Stomach (tissue), 4 donors: ENCODE measurements at regions not wholly inside any gene's neighbourhood (a gene's known extent, or its start where the extent isn't known, plus 50 kb on each side); places are given as distances from the start of the nearest gene placed in this dataset.

ENCODE experiments used
- EP300 ChIP-seq: sonication (generic); formaldehyde crosslinking; IDR thresholded peaks from one replicate; pipeline ENCODE4 v1.6.1; 2017; ENCODE audit warnings: antibody characterized with exemption
- POLR2A ChIP-seq, 4 donors: fragments of 450-650 bp; IDR thresholded peaks; one replicate each; pipeline ENCODE4 v1.6.1; 2016; ENCODE audit warnings: antibody characterized with exemption in 4 of 4, control low read depth in 2 of 4, mild to moderate bottlenecking in 1 of 4, moderate library complexity in 1 of 4
- POLR2AphosphoS5 ChIP-seq, 3 donors: sonication (generic); formaldehyde crosslinking; IDR thresholded peaks; one replicate each; pipeline ENCODE4 v1.6.1; 2016; ENCODE audit warnings: antibody characterized with exemption in 3 of 3
- TF ChIP-seq, protein P1 (sequence below), 7 experiments: fragments of 450-650 bp in 4 of 7; fragments of 200-600 bp in 3 of 7; sonication (generic) in 3 of 7; IDR thresholded peaks; one replicate each; pipeline ENCODE4 v1.5.1; 2016 to 2019; ENCODE audit warnings: antibody characterized with exemption in 7 of 7, control low read depth in 2 of 7, mild to moderate bottlenecking in 1 of 7

DNA sequence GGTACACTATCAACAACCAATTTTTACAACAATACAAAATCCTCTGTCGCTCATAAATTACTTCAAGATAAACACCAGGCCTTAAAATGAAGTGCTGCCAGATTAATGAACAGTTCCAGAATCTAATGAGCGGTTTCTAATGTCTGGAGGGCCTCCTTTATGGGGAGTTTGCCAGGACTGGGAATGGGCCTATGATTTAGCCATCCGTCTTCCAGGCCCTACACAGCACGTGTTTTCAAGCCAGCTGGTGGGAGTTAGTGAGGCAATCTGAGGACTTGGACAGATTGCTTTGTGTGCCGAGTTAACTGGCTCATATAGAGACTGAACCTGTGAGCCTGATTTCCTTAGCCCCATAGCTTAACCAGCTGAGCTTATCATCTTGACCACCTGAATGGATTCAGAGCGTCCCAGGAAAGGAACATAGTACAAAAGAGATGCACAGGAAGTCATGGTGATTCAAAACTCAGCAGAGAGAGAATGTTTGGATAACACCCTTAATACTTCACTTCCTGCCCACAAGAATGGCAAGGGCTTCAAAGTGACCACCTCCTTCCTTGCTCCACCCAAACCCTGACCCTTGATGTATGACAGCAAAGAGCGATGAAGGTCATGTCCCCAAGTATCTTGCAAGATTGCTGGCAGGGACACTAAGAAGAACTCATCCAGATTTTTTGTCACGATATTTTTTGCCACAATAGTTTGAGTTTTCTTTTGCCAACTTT is 143.5 kb downstream of the SLC30A10 start:
- TF ChIP-seq, protein P1, sequence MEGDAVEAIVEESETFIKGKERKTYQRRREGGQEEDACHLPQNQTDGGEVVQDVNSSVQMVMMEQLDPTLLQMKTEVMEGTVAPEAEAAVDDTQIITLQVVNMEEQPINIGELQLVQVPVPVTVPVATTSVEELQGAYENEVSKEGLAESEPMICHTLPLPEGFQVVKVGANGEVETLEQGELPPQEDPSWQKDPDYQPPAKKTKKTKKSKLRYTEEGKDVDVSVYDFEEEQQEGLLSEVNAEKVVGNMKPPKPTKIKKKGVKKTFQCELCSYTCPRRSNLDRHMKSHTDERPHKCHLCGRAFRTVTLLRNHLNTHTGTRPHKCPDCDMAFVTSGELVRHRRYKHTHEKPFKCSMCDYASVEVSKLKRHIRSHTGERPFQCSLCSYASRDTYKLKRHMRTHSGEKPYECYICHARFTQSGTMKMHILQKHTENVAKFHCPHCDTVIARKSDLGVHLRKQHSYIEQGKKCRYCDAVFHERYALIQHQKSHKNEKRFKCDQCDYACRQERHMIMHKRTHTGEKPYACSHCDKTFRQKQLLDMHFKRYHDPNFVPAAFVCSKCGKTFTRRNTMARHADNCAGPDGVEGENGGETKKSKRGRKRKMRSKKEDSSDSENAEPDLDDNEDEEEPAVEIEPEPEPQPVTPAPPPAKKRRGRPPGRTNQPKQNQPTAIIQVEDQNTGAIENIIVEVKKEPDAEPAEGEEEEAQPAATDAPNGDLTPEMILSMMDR (IDR thresholded peaks at IDR 0.05), result no peak
- TF ChIP-seq POLR2AphosphoS5 (IDR thresholded peaks at IDR 0.05) (no peak), POLR2A (IDR thresholded peaks at IDR 0.05) (no peak), EP300 (no peak)
